ENCODE measurements at regions not wholly inside any gene's neighbourhood (a gene's known extent, or its start where the extent isn't known, plus 50 kb on each side); places are given as distances from the start of the nearest gene placed in this dataset.

GRCh38 chr2:196322973-196323810, 151.8 kb upstream of the STK17B start:
- DNase-seq, result no peak

- DNase-seq, result no peak
These were observed 152.8 kb upstream of the STK17B start for GRCh38 chr2:196324211-196324610.

GRCh38 chr2:196328088-196328680, 156.8 kb upstream of the STK17B start:
- no peak for DNase-seq

GRCh38 chr2:196329959-196330358, 158.6 kb upstream of the STK17B start:
- peak; percentile 22 for DNase-seq

GRCh38 chr2:196330645-196331044, 159.3 kb upstream of the STK17B start:
- DNase-seq, result peak; percentile 89

GRCh38 chr2:196331143-196331542, 159.8 kb upstream of the STK17B start:
- peak; percentile 83 for DNase-seq

GRCh38 chr2:196331851-196332250, 160.5 kb upstream of the STK17B start:
- DNase-seq, result no peak

GRCh38 chr2:196333397-196333796, 162.0 kb upstream of the STK17B start:
- DNase-seq, result no peak

- no peak for DNase-seq
These were observed 163.3 kb upstream of the STK17B start for GRCh38 chr2:196334710-196335109.

- DNase-seq, result no peak
These were observed 163.8 kb upstream of the STK17B start for GRCh38 chr2:196335221-196335634.

- DNase-seq, result no peak
These were observed 164.8 kb upstream of the STK17B start for GRCh38 chr2:196336207-196336606.

GRCh38 chr2:196336715-196337114, 165.3 kb upstream of the STK17B start:
- no peak for DNase-seq

GRCh38 chr2:196337208-196337953, 166.0 kb upstream of the STK17B start:
- peak; percentile 46 for DNase-seq

GRCh38 chr2:196338440-196338839, 167.1 kb upstream of the STK17B start:
- DNase-seq, result no peak

GRCh38 chr2:196341277-196341841, 170.0 kb upstream of the STK17B start:
- no peak for DNase-seq

- no peak for DNase-seq
These were observed 173.0 kb upstream of the STK17B start for GRCh38 chr2:196344397-196344796.

- DNase-seq, result no peak
These were observed 182.3 kb upstream of the STK17B start for GRCh38 chr2:196353717-196354116.

- no peak for DNase-seq
These were observed 182.8 kb upstream of the STK17B start for GRCh38 chr2:196354186-196354585.

- no peak for DNase-seq
These were observed 185.0 kb upstream of the STK17B start for GRCh38 chr2:196356332-196356731.

GRCh38 chr2:196360650-196361049, 189.3 kb upstream of the STK17B start:
- DNase-seq, result no peak

- DNase-seq, result no peak
These were observed 190.4 kb upstream of the STK17B start for GRCh38 chr2:196361606-196362326.

GRCh38 chr2:196362973-196363549, 191.7 kb upstream of the STK17B start:
- DNase-seq, result no peak
